ENCODE measurements at regions not wholly inside any gene's neighbourhood (a gene's known extent, or its start where the extent isn't known, plus 50 kb on each side); places are given as distances from the start of the nearest gene placed in this dataset.

- ATAC-seq (no peak), FAIRE-seq (no peak), DNase-seq (ENCODE audit: low spot score) (no peak)
- Histone ChIP-seq H2AFZ (ENCODE audit: low read length) (no peak overlapping the region), H3K27me3 (ENCODE audit: control insufficient read depth in 1 of 2, insufficient read depth in 2 of 2, low read length in 2 of 2) (no peaks in the 10 kb centered on the region), H3K79me2 (ENCODE audit: insufficient read depth, low read length) (no peaks in the 10 kb centered on the region), H3K36me3 (replicated peaks in 1 of 2; ENCODE audit: control insufficient read depth in 1 of 2, insufficient read depth in 2 of 2, low read length in 2 of 2) (no peaks in the 10 kb centered on the region), H4K20me1 (ENCODE audit: insufficient read depth, low read length) (no peaks in the 10 kb centered on the region), H3K9me3 (ENCODE audit: low read length) (no peaks in the 10 kb centered on the region), H3K9ac (ENCODE audit: insufficient read depth, low read depth, low read length) (no peak overlapping the region), H3K27ac (ENCODE audit: extremely low read length, insufficient read depth, low read length) (no peak overlapping the region), H3K4me2 (ENCODE audit: low read depth, low read length) (no peak overlapping the region), H3K4me1 (ENCODE audit: insufficient read depth, low read length) (no peaks in the 10 kb centered on the region), H3K4me3 (replicated peaks in 1 of 3; ENCODE audit: insufficient read depth in 1 of 3, low read depth in 2 of 3, low read length in 3 of 3) (no peak overlapping the region)
- ChIA-PET POLR2A (no interaction called here), CTCF (ENCODE audit: low intra/inter-chr PET ratio, low total read pairs) (no interaction called here)
- TF ChIP-seq MAF1 (CRISPR knock-in tag; IDR thresholded peaks at IDR 0.05; ENCODE audit: borderline replicate concordance) (no peak), ZNF674 (CRISPR knock-in tag; IDR thresholded peaks at IDR 0.05; ENCODE audit: low read depth) (no peak), SMYD3 (CRISPR knock-in tag; IDR thresholded peaks at IDR 0.05) (no peak), ZNF333 (CRISPR knock-in tag; IDR thresholded peaks at IDR 0.05; ENCODE audit: borderline replicate concordance) (no peak), NONO (IDR thresholded peaks at IDR 0.05) (no peak), NONO (CRISPR knock-in tag; conservative IDR thresholded peaks at IDR 0.05) (no peak)
- no TSS peak for BruUV-seq (replicated peaks)
- WGBS (ENCODE audit: low lambda C conversion rate) = 5% methylated on average over 2 of the region's 2 CpGs
- intact Hi-C loops (cut with micrococcal nuclease; ENCODE audit: unreplicated experiment) = no loop called here
- in situ Hi-C loops (cut with HindIII; ENCODE audit: extremely low pct_ligation_motif_present, low pct_unique_long_range_greater_than_20kb) = no loop called here
These were observed 534.3 kb upstream of the LARGE1 start for GRCh38 chr22:34454598-34454997.

GRCh38 chr22:34462795-34463194, 542.5 kb upstream of the LARGE1 start:
- no peaks in the 10 kb centered on the region for H4K20me1 ChIP-seq (ENCODE audit: insufficient read depth, low read length)
- POLR2A ChIA-PET = no interaction called here
- TF ChIP-seq FUBP1 (CRISPR knock-in tag; IDR thresholded peaks at IDR 0.05; ENCODE audit: borderline replicate concordance) (no peak), ZBTB8A (CRISPR knock-in tag; IDR thresholded peaks at IDR 0.05; ENCODE audit: borderline replicate concordance, low read depth) (no peak), HMGXB4 (CRISPR knock-in tag; IDR thresholded peaks at IDR 0.05; ENCODE audit: borderline replicate concordance in 1 of 2, low read depth in 1 of 2) (no peak), ZNF263 (CRISPR knock-in tag; IDR thresholded peaks at IDR 0.05) (no peak), PCBP2 (optimal IDR thresholded peaks at IDR 0.05; ENCODE audit: low read depth, low read length, poor library complexity, severe bottlenecking) (no peak), ZNF563 (CRISPR knock-in tag; IDR thresholded peaks at IDR 0.05) (no peak), KAT2B (IDR thresholded peaks at IDR 0.05; ENCODE audit: borderline replicate concordance, low read depth, low read length) (no peak)
- H3K9me3 ChIP-seq (ENCODE audit: low read length) = no peaks in the 10 kb centered on the region
- CTCF ChIA-PET (ENCODE audit: low intra/inter-chr PET ratio, low total read pairs) = no interaction called here
- no peak overlapping the region for H3K9ac ChIP-seq (ENCODE audit: insufficient read depth, low read depth, low read length)
- H3K4me3 ChIP-seq (replicated peaks in 1 of 3; ENCODE audit: insufficient read depth in 1 of 3, low read depth in 2 of 3, low read length in 3 of 3) = no peak overlapping the region
- H3K4me2 ChIP-seq (ENCODE audit: low read depth, low read length) = no peak overlapping the region
- no TSS peak for BruUV-seq (replicated peaks)
- H3K79me2 ChIP-seq (ENCODE audit: insufficient read depth, low read length) = no peaks in the 10 kb centered on the region
- WGBS (ENCODE audit: low lambda C conversion rate) = 9% methylated on average over 4 of the region's 4 CpGs
- no peak overlapping the region for H3K27ac ChIP-seq (ENCODE audit: extremely low read length, insufficient read depth, low read length)
- in situ Hi-C loops (cut with HindIII; ENCODE audit: extremely low pct_ligation_motif_present, low pct_unique_long_range_greater_than_20kb) (no loop called here), intact Hi-C loops (cut with micrococcal nuclease; ENCODE audit: unreplicated experiment) (no loop called here)
- H3K4me1 ChIP-seq (ENCODE audit: insufficient read depth, low read length) = no peaks in the 10 kb centered on the region
- no peaks in the 10 kb centered on the region; a peak in 1 of 5 replicates for H3K27me3 ChIP-seq (ENCODE audit: control insufficient read depth in 1 of 2, insufficient read depth in 2 of 2, low read length in 2 of 2)
- DNase-seq (ENCODE audit: low spot score) (no peak), FAIRE-seq (no peak), ATAC-seq (no peak)
- H2AFZ ChIP-seq (ENCODE audit: low read length) = no peak overlapping the region
- H3K36me3 ChIP-seq (replicated peaks in 1 of 2; ENCODE audit: control insufficient read depth in 1 of 2, insufficient read depth in 2 of 2, low read length in 2 of 2) = no peaks in the 10 kb centered on the region

All from HepG2 (cell line).